ENCODE measurements at regions not wholly inside any gene's neighbourhood (a gene's known extent, or its start where the extent isn't known, plus 50 kb on each side); places are given as distances from the start of the nearest gene placed in this dataset.

DNA sequence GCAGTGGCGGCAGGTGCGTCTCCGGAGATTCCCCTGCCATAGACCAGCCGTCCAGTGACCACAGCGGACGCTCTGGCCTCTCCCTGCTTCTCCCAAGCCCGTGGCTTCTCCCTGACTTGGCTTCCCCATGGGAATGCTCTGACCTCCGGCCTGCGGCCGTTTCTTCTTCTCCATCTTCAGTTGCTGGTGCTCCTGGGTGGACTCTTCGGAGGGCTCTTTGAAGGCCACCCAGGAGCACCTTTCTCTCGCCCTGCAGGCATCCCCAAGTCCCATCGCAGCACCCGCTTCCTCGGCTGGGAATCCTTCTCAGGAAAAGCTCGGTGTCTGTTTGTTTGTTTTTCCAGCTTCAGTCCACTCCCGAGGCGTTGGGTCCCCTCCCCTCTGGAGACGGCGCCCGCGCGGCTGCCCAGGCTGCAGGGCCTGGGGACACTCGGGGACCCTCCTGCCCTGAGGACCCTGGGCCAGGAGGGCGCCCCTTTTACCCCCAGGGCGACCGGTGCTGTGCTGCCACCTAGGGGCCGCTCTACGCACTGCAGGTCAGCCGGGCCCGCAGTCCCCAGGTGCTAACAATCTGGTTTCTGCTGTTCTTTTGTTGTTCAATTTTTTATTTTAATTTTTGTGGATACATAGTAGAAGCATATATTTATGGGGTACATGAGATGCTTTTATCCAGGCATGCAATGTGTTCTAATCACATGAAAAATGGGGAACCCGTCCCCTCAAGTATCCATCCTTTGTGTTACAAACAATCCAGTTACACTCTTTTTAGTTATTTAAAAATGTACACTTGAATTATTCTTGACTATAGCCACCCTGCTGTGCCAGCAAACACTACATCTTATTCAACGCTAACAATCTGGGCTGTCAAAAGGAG lies 197.9 kb upstream of the ADAMTS16 start:
- FAIRE-seq: no peak
- DNase-seq (ENCODE audit: insufficient read length, low spot score): peak; percentile 58

GRCh38 chr5:4942831-4943178 lies 197.3 kb upstream of the ADAMTS16 start:
- no peak for DNase-seq (ENCODE audit: insufficient read length, low spot score)
- FAIRE-seq: no peak

GRCh38 chr5:4945296-4945695 lies 194.8 kb upstream of the ADAMTS16 start:
- DNase-seq (ENCODE audit: insufficient read length, low spot score): no peak

DNA sequence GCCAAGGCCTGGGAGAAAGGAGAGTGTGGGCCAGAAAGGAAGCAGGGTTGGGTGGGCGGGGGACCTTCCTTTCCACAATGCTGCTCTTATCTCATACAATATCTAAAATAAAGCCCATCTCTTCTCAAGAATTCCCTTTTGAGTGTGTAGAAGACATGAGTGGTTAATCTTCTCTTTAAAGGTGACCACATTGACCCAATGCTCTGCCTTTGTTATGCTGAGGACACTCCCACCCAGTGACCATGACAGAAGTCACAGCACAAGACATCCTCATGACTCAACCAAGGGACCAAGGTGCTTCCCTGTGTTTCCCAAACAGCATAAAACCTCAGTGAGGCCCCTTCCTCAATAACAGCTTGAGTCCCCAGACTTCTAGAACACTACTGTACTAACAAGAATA lies 193.0 kb upstream of the ADAMTS16 start:
- peak; percentile 4 for FAIRE-seq

More at GRCh38 chr5:4945296-4945695, 194.8 kb upstream of the ADAMTS16 start:
- peak; percentile 26 for FAIRE-seq

GRCh38 chr5:4947893-4948536 lies 192.1 kb upstream of the ADAMTS16 start:
- no peak for DNase-seq (ENCODE audit: insufficient read length, low spot score)
- no peak for FAIRE-seq

More for the DNA sequence above, 193.0 kb upstream of the ADAMTS16 start:
- DNase-seq (ENCODE audit: insufficient read length, low spot score): no peak

- DNase-seq (ENCODE audit: insufficient read length, low spot score) (no peak), FAIRE-seq (no peak)
Measured at GRCh38 chr5:4949108-4949507, 191.0 kb upstream of the ADAMTS16 start.

DNA sequence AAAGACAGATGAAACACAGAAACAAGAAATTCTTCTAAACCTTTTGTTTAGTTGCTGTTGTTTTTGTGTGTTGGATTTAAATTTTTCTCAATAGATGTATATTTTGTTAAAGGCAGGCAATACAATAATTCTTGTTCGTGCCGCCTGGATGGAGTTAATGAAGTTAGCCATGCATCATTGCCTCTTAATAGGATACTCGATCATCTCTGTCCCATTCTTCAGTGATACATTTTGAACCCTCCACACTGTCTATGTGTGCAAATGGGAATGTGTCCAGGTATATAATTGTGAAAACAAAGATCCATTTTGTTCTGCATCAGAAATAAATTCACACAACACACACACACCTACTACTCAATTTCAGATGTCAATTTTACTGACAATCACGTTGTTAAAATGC lies 186.6 kb upstream of the ADAMTS16 start:
- DNase-seq (ENCODE audit: insufficient read length, low spot score) (no peak), FAIRE-seq (peak; percentile 38)

DNA sequence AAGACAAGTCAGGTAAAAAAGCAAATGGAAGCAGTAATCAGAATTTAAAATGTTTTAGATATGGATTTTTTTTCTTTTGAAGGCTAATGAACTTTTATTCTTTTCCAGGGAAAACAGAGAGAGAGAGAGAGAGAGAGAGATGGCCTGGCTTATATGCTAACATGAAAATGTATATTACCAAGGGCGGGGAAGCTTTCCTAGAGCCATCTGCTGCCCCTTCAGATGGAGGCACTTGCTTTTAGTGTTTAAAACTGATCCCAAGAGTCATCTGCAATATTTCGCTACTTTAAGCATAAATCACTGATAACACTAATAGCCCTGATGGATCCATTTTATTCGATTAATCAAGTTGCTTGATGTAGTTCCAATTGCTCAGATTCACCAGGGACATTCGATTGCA lies 186.1 kb upstream of the ADAMTS16 start:
- DNase-seq (ENCODE audit: insufficient read length, low spot score): no peak
- no peak for FAIRE-seq

- FAIRE-seq (no peak), DNase-seq (ENCODE audit: insufficient read length, low spot score) (no peak)
Measured at GRCh38 chr5:4963265-4963664, 176.9 kb upstream of the ADAMTS16 start.

GRCh38 chr5:4969351-4969750 lies 170.8 kb upstream of the ADAMTS16 start:
- no peak for DNase-seq (ENCODE audit: insufficient read length, low spot score)

DNA sequence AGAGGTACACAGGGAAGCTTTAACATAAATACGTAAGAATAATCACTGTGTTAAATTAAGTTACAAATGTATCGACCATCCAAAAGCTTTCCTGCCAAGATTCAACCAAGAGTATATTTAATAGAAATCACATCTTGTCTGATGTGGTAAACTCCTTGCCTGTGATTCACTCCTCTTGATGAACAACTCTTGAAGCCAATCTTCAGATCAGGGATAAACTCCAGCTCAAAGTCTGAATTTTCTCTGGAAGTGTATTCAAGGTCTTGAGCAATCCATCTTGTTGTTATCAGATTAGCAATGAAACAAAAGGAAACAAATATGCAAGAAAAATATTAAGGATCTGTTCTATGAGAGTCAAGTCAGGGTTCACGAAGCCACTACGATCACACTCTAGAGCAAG lies 170.0 kb upstream of the ADAMTS16 start:
- FAIRE-seq (no peak), DNase-seq (ENCODE audit: insufficient read length, low spot score) (no peak)

More at GRCh38 chr5:4969351-4969750, 170.8 kb upstream of the ADAMTS16 start:
- no peak for FAIRE-seq

- FAIRE-seq (no peak), DNase-seq (ENCODE audit: insufficient read length, low spot score) (no peak)
Measured at GRCh38 chr5:4976902-4977301, 163.2 kb upstream of the ADAMTS16 start.

DNA sequence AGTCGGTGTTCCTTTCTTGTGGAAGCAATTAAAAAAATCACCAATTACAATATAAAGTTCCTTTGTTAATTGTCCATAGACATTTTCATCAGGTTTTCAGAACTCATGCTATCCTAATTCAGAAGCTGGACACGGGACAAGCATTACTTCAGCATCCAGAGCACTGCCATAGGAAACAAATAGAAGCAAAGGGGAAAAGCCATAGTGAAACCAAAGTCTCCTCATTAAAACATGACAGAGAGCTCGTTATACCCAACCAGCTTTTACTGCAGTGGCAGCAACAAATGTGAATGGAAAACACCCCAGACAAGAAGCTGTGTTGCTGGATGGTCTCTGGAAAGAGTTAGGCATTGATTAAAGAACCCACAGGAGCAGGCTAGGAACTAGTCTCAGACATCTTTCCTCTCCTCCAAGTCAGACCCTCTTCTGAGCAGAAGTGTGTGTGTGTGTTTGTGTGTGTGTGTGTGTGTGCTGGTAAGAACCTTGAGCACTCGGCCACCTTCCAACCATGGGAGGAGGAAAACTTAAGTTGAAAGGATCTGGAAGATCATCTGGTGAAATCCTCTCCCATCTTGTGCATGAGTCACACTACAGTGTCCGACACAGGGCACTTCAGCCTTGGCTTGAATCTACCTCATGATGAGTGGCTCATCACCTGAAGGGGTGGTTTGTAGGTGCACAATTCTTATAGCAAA lies 162.6 kb upstream of the ADAMTS16 start:
- FAIRE-seq (no peak), DNase-seq (ENCODE audit: insufficient read length, low spot score) (no peak)

DNA sequence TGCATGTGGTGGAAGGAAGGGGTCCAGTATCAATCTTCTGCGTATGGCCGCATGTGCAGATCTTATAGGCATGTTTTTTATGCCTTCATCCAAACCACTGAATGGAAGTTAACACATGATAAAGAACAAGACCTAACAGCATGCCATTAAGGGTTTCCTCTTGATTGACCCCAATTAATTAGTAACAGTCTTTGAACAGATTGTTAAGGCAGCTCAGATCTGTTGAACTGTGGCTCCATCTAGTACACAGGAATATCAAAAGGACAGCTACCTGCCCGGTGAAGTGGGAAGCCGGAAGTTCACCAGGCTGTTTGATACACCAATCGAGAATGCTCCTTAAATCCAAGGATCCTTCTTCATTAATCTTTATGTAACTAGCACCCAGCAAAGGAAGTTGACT lies 159.9 kb upstream of the ADAMTS16 start:
- no peak for DNase-seq (ENCODE audit: insufficient read length, low spot score)
- FAIRE-seq: no peak

GRCh38 chr5:4981608-4982007 lies 158.5 kb upstream of the ADAMTS16 start:
- no peak for DNase-seq (ENCODE audit: insufficient read length, low spot score)
- no peak for FAIRE-seq

- FAIRE-seq (no peak), DNase-seq (ENCODE audit: insufficient read length, low spot score) (no peak)
Measured at GRCh38 chr5:4983701-4984100, 156.4 kb upstream of the ADAMTS16 start.

DNA sequence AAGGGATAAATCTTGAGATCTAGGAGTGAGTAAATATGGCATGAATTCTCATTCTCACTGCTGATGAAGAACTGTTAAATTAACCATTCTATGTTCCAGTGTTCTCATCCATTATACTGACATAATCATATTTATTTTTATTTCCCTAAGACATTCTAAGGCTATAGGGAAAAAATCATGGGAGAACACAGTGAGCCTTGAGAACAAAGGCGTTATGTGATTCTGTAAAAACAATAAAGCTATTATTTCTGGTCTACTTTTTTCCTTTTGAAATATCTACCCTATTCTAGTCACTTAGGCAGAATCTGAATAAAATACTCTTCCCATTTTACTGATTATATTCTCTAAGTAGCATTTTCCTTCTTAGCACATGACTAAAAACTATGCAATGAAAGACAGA lies 155.7 kb upstream of the ADAMTS16 start:
- FAIRE-seq: no peak
- DNase-seq (ENCODE audit: insufficient read length, low spot score): no peak

GRCh38 chr5:4987431-4987830 lies 152.7 kb upstream of the ADAMTS16 start:
- DNase-seq (ENCODE audit: insufficient read length, low spot score) (no peak), FAIRE-seq (no peak)

DNA sequence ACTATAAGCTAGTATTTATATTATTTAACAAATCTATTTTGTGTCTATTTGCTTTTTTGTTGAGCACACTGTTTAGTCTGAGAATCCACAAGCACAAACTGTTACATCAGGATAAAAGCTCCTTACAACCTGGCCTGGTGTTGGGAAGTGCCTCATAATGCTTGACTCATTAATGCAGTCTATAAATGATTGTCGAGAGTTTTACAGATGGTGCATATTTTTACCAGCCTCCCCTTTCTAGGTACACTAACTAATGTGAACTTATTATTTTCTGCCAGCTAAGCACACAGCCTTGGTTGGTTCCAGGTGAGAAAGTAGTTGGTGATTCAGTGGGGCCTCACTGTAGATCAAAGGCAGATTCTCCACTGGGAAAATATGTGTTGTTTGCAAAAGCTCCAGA lies 151.0 kb upstream of the ADAMTS16 start:
- DNase-seq (ENCODE audit: insufficient read length, low spot score) (no peak), FAIRE-seq (no peak)

DNA sequence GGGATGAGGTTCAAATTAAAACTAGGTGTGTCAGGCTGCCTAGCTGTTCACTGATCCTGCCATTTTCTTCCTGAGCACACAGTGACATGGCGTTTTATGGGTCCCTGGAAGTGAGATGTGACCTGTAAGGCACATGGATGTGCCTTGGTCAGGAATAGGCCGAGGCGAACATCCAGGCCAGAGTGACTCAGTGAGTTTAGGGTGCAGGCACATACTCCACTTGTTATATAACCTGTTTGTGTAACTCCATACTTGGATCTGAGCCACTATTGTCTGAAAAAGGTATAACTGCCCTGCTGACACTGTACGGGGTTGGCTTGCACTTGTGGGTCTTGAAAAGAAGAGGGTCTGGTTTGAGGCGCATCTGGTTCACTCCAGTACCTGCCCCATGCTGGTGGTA lies 150.1 kb upstream of the ADAMTS16 start:
- FAIRE-seq: peak; percentile 33

DNA sequence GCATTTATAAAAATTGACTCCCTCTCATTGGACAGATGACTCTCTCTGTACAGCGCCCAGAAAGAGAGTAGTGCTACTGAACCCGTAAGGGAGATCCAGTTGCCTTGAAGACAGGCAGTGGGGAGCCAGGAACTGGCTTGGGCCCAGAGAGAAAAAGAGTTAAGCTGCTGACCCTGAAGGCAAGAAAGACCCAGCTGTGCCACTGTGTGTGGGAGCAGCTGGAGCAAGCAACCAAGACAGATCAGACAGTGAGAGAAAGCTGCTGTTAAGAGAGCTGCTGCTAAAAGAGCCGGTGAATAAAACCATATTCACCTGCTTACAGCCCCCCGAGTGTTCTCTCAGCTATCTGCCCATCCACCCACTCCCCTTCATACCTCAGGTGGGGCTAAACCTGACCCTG lies 149.7 kb upstream of the ADAMTS16 start:
- DNase-seq (ENCODE audit: insufficient read length, low spot score): no peak
- FAIRE-seq: no peak

More for the DNA sequence above, 150.1 kb upstream of the ADAMTS16 start:
- no peak for DNase-seq (ENCODE audit: insufficient read length, low spot score)

DNA sequence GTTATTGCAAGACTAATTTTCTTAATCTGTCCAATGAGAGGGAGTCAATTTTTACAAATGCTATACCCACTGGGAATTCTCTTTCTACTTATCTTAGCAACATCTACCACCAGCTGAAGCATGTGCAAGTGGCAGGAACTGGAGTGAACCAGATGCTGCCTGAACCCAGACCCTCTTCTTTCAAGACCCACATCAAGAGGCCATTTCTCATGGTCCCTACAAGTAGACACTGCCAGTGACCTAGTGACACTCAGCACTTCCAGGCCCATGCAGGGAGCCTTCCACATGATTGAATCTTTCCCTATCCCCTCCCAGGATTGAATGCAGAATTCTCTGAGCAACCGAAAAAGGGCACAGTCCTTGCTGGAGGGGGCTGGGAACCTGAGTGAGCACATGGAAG lies 148.2 kb upstream of the ADAMTS16 start:
- no peak for DNase-seq (ENCODE audit: insufficient read length, low spot score)
- no peak for FAIRE-seq

All from HTR-8/SVneo (cell line).